SW 1271 (cell line): ENCODE measurements at regions not wholly inside any gene's neighbourhood (a gene's known extent, or its start where the extent isn't known, plus 50 kb on each side); places are given as distances from the start of the nearest gene placed in this dataset.
"Not testable (repeated sequence)": the region's sequence is repeated elsewhere in the genome, so short reads cannot be mapped to it uniquely, and the experiment has no call there.

Experiments used
- DNase-seq, 2 experiments: peaks; one replicate each; lab custom pipeline; 2025; lab: John Stamatoyannopoulos, UW

- DNase-seq, result not testable (repeated sequence)
Measured at GRCh38 chr18:38489721-38490120, 924.1 kb upstream of the CELF4 start.

GRCh38 chr18:38487521-38487920, 921.9 kb upstream of the CELF4 start:
- no peak for DNase-seq

GRCh38 chr18:38483326-38483725, 917.7 kb upstream of the CELF4 start:
- no peak for DNase-seq

GRCh38 chr18:38481576-38481975, 916.0 kb upstream of the CELF4 start:
- no peak for DNase-seq

- no peak for DNase-seq
Measured at GRCh38 chr18:38475686-38476085, 910.1 kb upstream of the CELF4 start.

GRCh38 chr18:38473535-38473934, 907.9 kb upstream of the CELF4 start:
- no peak for DNase-seq

GRCh38 chr18:38470421-38470820, 904.8 kb upstream of the CELF4 start:
- no peak for DNase-seq

GRCh38 chr18:38466426-38466825, 900.8 kb upstream of the CELF4 start:
- DNase-seq, result no peak

- DNase-seq, result no peak
Measured at GRCh38 chr18:38464024-38464423, 898.4 kb upstream of the CELF4 start.

- no peak for DNase-seq
Measured at GRCh38 chr18:38460657-38461056, 895.1 kb upstream of the CELF4 start.

GRCh38 chr18:38459131-38459994, 893.8 kb upstream of the CELF4 start:
- DNase-seq, result no peak

GRCh38 chr18:38458698-38459097, 893.1 kb upstream of the CELF4 start:
- no peak for DNase-seq

- no peak for DNase-seq
Measured at GRCh38 chr18:38456253-38456652, 890.7 kb upstream of the CELF4 start.

GRCh38 chr18:38454764-38455469, 889.3 kb upstream of the CELF4 start:
- no peak for DNase-seq

- DNase-seq, result no peak
Measured at GRCh38 chr18:38453880-38454279, 888.3 kb upstream of the CELF4 start.

GRCh38 chr18:38450876-38451275, 885.3 kb upstream of the CELF4 start:
- no peak for DNase-seq

GRCh38 chr18:38445804-38446145, 880.2 kb upstream of the CELF4 start:
- DNase-seq, result no peak

GRCh38 chr18:38444971-38445803, 879.6 kb upstream of the CELF4 start:
- no peak for DNase-seq

GRCh38 chr18:38427736-38428135, 862.1 kb upstream of the CELF4 start:
- no peak for DNase-seq

GRCh38 chr18:38427234-38427633, 861.6 kb upstream of the CELF4 start:
- DNase-seq, result no peak

- no peak for DNase-seq
Measured at GRCh38 chr18:38421872-38422615, 856.4 kb upstream of the CELF4 start.

GRCh38 chr18:38421021-38421420, 855.4 kb upstream of the CELF4 start:
- DNase-seq, result no peak
